ENCODE measurements at regions not wholly inside any gene's neighbourhood (a gene's known extent, or its start where the extent isn't known, plus 50 kb on each side); places are given as distances from the start of the nearest gene placed in this dataset.

- DNase-seq = no peak
Observed at GRCh38 chr18:68623342-68623741, 91.6 kb downstream of the TMX3 start.

- DNase-seq = no peak
Observed at GRCh38 chr18:68611311-68611710, 103.6 kb downstream of the TMX3 start.

DNA sequence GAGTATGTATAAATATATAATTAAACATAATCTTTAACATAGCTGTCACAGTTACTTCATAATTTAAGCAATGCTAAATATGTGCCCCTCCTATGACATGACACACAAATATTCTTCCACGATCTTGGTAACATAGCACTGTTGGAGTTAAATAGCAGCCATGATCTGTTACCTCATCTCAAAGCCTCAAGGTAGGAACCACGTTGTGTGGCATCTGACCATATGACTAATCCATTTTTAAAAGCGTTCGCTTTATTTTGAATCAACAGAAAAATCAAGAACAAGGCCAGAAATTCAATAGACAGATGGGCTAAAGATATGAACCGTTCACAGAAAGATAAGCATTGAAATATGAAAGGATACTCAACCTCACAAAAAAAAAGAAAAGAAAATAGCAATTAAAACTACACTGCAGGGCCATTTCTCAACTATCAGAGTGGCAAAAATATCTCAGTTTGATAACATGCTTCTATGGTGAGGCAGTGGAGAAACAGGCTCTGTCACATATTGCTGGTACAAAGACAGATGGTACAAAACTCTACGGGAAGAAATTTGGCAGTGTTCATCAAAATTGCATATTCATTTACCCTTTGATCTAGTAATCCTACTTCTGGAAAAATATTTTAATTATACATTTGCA, 105.9 kb downstream of the TMX3 start:
- no peak for DNase-seq

DNA sequence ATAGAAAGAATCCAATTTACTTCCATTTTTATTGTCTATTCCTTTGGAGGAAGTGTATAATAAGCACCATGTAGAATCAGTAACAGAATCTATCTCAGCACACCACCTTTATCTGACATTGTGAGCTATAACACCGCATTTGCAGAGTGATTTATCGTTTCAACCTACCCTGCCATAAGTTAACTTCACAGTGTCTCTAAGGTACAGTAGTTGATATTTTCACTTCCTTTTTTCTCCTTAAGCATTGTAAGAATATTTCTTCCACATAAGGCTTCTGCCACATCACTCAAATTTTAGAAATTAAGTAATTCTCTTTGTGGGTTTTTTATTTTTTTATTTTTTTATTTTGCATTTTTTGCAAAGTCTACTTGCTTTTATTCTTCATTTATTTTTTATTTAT, 107.1 kb downstream of the TMX3 start:
- no peak for DNase-seq

DNA sequence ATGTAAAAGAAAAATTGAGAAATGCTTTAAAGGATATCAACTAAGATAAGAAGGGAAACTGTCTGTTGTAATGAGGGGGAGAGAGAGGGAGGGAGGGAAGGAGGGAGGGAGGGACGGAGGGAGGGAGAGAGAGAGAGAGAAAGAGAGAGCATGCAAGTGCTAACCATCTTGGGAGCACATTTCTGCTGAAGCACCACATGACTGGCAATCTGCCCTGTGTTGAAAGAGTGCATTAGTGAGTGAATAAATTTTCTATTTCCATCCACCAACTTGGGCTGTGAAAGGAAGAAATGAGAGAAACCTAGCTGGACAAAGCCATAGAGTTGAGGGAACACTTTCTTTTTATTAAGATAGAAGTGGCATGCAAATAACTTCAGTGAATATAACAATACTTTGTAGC, 110.7 kb downstream of the TMX3 start:
- DNase-seq = no peak

DNA sequence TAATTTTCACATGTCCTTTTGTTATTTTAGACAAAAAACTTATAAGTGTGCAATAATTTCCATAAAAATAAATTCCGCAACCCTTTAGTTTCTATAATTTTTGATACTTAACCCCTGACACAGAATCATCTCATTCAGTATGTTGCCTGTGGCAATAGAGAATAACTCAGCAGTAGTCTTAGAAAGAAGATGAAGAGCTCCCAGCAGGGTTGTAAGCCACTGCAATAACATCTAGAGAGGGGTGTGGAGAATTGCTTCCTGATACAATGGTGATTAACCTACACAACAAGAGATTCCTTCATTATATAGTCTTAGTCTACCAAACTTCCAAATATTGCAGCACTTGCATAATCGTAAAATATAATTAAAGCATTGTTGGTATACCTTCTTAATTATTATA, 118.9 kb downstream of the TMX3 start:
- DNase-seq = no peak

DNA sequence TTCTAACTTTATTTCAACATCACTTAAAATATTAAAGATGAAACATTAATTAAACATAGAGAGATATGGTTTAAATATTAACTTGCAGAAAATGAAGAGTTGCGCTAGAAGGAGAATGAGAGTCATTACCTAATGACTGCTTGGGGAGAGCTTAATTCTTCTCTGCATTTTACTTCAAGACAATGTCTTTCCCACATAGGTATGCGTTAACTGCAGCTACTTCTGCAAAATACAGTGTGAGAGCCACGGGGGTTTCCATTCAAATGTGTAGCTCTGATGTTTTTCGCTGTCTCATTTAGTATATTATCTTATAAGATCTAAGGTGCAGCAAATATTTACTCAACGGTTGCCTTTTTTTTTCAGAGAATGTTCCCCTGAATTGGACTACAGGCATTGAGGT, 126.7 kb downstream of the TMX3 start:
- no peak for DNase-seq

GRCh38 chr18:68583685-68584084, 131.2 kb downstream of the TMX3 start:
- no peak for DNase-seq

GRCh38 chr18:68574311-68574710, 140.6 kb downstream of the TMX3 start:
- DNase-seq = no peak

DNA sequence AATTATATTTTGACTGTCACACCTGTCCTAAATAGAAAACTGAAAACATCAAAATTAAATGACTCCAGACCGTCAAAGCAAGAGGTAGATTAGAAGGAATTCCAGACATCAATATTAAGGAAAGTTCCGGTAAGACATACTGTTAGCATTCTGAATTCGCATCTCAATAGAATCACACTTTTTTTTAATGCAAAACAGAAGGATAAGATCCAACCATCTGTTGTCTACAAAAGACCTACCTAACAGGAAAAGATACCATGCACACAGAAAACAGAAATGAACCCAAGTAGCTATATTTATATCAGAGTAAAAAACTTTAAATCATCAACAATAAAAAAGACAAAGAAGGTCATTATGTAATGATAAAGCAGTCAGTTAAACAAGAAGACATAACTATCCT, 145.0 kb downstream of the TMX3 start:
- DNase-seq = no peak

GRCh38 chr18:68568364-68569155, 146.3 kb downstream of the TMX3 start:
- no peak for DNase-seq

DNA sequence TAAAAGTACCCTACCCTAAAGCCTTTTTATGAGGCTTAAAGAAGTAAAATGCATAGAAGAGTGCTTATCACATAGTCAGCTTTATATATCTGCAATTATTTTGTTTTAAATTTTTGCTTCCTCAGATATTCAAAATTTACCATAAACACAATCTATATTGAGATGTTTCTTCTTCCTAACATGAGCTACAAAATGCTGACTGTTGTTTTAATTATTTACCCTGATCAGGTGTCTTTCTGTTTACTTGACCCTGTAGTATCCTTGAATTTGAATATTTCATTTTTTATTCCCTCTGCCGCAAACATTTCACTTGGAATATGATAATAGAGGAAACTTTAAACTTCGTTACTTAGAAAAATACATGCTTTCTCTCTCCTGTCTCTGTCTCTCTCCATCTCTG, 147.9 kb downstream of the TMX3 start:
- no peak for DNase-seq

DNA sequence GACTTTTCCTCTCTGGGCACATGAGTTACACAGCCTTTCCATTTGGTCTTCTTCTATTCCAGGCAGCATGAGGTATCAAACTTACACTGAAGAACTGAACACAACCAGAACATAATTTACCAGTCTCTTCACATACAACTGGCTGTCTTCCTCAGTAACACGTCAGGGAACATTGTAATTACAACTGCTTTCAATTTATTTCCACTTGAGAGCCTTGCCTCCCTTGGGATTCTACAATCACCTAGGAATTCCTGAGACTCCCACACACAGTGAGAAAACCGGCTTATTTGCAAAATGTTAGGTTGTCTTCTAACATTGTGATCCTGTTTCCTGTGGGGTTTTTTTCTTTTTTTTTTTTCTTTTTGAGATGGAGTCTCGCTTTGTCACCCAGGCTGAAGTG, 149.9 kb downstream of the TMX3 start:
- no peak for DNase-seq

DNA sequence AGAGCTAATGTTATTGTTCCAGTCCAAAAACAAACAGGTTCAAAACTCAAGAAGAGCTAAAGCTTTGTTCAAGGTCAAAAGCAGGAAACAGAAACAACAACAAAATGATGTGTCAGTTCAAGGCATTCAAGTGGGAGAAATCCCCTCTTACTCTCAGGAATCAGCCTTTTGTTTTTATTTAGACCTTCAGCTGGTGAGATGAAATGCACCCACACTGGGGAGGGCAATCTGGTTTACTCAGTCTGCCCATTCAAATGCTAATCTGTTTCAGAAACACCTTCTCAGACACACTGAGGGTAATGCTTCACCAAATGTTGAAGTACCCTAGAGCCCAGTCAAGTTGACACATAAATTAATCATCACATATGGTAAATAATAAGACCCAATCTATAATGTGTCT, 150.6 kb downstream of the TMX3 start:
- DNase-seq = peak; percentile 76

DNA sequence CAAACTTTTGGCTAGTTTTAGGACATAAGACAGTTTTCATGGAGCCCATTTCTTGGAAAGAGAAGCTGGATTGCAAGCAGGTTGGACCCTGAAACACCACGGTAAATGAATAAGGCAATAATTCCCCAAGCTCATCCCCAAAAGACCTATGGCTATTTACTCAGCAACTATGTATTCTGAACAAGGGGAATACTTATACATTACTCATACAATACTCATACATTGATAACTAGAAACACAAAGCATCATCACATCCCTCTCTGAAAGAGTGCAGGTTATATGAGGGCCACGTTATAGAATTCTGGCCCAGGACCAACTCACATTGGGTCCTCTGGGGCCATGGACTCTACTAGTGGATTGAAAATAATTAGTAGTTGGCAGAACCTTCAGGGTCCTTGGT, 154.8 kb downstream of the TMX3 start:
- DNase-seq = no peak

DNA sequence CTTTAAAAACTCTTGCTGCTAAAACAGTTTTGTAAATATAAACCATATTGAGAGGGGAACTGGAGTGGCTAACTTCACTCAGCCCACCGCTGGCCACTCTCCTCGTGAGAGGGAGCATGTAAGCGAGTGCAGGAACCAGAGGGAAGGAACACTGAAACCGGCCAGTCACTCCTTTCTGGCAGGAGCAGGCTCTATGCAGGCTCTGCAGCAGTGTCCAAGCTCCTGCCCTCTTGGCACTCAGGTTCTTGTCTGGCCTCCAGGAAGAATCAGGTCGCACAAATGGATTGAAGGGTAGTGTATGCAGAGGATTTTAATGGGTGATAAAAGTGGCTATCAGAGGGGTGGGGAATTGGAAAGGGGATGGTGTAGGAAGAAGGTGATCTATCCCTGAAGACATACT, 157.7 kb downstream of the TMX3 start:
- DNase-seq = no peak

DNA sequence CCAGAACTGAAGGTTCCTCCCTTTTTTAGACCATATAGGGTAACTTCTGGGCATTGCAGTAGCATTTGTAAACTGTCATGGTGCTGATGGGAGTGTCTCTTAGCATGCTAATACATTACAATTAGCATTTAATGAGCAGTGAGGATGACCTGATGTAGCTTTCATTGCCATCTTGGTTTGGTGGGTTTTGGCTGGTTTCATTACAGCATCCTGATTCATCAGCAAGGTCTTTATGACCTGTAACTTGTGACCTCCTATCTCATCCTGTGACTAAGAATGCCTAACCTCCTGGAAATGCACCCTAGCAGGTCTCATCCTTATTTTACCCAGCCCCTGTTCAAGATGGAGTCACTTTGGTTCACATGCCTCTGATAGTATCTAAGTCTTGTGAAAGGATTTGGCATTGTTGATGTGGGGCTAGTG, 159.0 kb downstream of the TMX3 start:
- no peak for DNase-seq

DNA sequence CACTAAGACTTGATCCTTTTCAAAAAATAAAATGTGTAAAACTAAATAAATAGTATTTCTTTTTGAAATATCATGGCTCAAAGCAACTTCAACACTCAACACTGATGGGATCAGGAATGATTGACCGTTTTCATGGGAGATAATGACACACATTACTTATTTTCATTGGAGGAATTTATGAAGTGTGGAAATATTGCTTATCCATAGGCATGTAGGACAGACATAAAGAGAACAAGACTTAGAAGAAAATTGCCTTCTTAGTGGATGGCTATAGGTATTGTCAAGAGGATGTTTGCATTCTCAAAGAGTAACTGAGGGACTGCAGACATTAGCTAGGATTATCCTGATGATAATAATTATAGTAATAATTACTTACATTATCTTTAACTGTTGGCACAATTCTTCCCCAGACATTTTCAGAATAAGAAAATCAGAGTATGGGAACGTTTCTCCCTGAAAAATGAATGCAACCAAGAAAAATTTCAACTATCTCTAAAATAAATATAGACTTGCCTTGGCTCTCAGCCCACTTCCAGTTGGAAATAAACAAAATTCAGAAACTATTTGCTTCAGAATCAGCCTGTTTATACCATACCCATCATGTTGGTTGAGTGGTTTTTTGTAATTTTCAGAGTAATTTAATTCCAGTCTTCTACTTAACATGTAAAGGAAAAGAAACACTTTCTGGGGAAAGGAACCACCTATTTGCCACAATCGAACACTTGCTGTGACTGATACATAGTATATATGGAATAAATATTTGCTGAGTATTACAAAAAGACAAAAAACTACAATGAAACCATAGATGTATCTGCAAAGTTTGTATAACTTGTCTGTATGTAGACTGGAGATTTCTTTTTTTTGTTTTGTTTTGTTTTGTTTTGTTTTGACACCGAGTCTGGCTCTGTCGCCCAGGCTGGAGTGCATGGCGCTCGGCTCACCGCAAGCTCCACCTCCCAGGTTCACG, 165.7 kb downstream of the TMX3 start:
- no peak for DNase-seq

DNA sequence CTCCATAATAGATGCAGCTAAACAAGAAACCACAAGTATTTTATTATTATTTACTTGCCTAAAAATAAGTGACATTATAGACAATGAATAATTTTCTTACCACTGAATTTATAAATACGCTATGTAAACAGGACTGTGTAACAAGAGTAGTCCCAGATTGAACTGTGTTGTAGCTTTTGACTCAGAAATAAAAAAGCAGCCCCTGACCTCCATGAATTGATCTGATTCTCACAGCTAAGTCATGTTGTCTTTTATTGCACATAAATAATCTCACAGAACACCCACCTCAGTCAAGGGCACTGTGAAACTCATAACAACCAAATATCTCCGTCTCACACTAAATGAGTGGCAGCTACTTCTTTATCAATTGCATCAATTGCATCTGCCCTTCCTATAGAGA, 171.6 kb downstream of the TMX3 start:
- DNase-seq = no peak

DNA sequence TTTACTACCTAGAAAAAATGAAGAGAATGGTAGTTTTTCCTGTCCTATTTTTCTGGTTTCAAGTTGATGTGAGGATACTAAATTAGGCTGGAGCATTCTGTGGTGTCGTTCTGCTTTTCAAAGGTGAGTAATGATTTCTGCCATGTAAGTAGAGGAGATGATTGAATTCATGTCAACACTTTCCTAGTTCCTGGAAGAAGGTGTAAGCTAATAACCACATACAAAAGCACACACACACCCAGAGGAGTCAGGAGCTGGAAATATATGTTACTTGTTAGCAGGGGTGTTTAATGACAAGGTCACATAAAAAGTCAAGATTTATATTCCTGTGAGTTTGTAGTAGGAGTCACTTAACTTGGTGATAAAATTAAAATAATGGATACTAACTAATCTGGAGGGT, 172.1 kb downstream of the TMX3 start:
- DNase-seq = no peak

- no peak for DNase-seq
Observed at GRCh38 chr18:68533641-68534040, 181.3 kb downstream of the TMX3 start.

- DNase-seq = no peak
Observed at GRCh38 chr18:68532328-68532885, 182.5 kb downstream of the TMX3 start.

DNA sequence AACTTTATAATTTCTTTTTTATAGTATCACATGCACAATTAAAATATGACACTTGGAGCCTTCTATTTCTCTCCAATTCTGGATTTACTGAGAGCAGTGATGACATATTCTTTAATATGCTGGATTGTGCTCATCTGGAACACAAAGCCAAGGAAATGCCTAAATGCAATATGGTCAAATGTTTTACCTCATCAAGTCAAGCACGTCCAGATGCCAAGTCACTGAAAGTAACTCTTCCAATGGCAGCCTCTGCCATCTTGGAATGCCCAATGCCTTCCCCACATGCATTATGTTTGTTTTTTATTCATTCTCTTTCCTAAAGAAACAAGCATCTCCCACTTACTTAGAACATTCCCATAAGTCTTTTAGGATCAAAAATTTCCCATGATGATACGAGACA, 189.8 kb downstream of the TMX3 start:
- no peak for DNase-seq

All from NCI-H524 treated with DMSO at 0.1 percent for 48 hours (cell line).